OCI-LY7 (cell line): ENCODE measurements at regions not wholly inside any gene's neighbourhood (a gene's known extent, or its start where the extent isn't known, plus 50 kb on each side); places are given as distances from the start of the nearest gene placed in this dataset.

Source experiments
- CTCF ChIP-seq: fragments of 200-600 bp; sonication (generic); conservative IDR thresholded peaks from 2 replicates; pipeline ENCODE4 v1.5.1; 2014; ENCODE audit warnings: mild to moderate bottlenecking, antibody characterized with exemption, low read length, moderate library complexity, mixed read lengths
- EZH2phosphoT487 ChIP-seq: fragments of 200-600 bp; sonication (generic); IDR thresholded peaks from 2 replicates; pipeline ENCODE4 v1.6.1; 2018; ENCODE audit warnings: low read depth, borderline replicate concordance, mild to moderate bottlenecking, mixed run types, antibody characterized with exemption, low read length, moderate library complexity, mixed read lengths

DNA sequence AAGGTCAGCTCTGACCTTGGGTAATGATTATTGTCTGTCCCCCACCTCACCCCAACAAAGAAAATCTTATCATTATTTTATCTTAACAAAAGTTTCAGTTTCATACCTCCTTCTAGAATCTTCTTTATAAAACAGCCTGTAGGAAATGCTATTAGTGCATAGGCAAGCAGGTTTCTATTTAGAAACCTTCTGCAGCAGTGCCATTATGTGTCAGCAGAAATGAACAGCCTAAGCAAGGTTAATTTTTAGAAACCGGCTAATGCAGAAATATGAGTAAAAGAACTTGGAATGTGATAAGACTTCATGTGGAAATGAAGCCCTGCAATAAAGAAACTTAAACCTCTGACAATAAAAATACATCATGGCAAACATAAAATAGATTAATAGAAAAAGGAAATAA is 814.4 kb downstream of the FSCB start:
- TF ChIP-seq EZH2phosphoT487 (no peak), CTCF (no peak)
